ENCODE measurements at regions not wholly inside any gene's neighbourhood (a gene's known extent, or its start where the extent isn't known, plus 50 kb on each side); places are given as distances from the start of the nearest gene placed in this dataset.

DNA sequence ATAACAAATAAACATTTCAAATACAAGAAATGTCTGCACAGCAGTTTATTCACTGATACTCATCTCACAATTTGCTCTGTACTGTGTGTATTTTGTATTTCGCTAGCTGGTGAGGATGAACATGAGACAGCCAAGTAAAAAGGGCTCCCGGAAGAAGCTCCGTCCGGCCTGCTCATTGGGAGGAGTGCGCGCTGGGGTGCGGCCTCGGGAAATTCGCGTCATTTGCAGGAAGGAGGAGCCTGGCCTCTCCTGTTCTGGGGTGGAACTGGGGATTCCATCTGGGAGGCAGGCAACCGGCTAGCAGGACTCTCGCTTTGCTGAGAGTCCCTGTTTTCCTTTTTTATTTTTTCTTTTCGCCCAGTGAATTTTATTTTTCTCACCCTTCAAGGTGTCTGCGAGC lies 368.4 kb upstream of the TMEM132C start:
- Histone ChIP-seq H3K27me3 (no peaks in the 10 kb centered on the region), H3K4me3 (no peak overlapping the region), H3K27ac (no peak overlapping the region), H3K36me3 (no peaks in the 10 kb centered on the region), H3K4me1 (no peaks in the 10 kb centered on the region), H3K9me3 (no peaks in the 10 kb centered on the region)
- no peak for TF ChIP-seq POLR2A (IDR thresholded peaks at IDR 0.05)
- TF ChIP-seq, protein P1, sequence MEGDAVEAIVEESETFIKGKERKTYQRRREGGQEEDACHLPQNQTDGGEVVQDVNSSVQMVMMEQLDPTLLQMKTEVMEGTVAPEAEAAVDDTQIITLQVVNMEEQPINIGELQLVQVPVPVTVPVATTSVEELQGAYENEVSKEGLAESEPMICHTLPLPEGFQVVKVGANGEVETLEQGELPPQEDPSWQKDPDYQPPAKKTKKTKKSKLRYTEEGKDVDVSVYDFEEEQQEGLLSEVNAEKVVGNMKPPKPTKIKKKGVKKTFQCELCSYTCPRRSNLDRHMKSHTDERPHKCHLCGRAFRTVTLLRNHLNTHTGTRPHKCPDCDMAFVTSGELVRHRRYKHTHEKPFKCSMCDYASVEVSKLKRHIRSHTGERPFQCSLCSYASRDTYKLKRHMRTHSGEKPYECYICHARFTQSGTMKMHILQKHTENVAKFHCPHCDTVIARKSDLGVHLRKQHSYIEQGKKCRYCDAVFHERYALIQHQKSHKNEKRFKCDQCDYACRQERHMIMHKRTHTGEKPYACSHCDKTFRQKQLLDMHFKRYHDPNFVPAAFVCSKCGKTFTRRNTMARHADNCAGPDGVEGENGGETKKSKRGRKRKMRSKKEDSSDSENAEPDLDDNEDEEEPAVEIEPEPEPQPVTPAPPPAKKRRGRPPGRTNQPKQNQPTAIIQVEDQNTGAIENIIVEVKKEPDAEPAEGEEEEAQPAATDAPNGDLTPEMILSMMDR (IDR thresholded peaks at IDR 0.05), result no peak
- DNase-seq, result no peak

DNA sequence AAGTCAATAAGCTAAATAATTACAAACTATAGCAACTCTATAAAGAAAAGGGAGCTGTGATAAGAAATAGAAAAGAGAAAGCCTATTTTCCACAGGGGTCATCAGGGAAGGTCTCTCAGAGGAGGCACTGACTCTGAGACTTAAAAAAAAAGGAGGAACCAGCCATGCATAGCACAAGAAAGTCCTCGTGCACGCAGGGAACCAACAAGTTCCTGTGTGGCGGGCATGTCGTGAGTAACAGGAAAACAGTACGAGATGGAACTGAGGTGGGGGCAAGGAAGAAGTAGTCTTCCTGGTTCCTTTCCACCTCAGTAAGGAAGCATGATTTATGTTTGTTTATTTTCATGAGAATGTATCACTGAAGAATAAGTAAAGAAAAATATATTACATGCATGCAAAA lies 367.0 kb upstream of the TMEM132C start:
- no peak for DNase-seq
- TF ChIP-seq, protein P1 (IDR thresholded peaks at IDR 0.05), result no peak
- no peak for TF ChIP-seq POLR2A (IDR thresholded peaks at IDR 0.05)
- Histone ChIP-seq H3K4me1 (no peaks in the 10 kb centered on the region), H3K9me3 (no peaks in the 10 kb centered on the region), H3K27ac (no peak overlapping the region), H3K4me3 (no peak overlapping the region), H3K27me3 (no peaks in the 10 kb centered on the region), H3K36me3 (no peaks in the 10 kb centered on the region)

DNA sequence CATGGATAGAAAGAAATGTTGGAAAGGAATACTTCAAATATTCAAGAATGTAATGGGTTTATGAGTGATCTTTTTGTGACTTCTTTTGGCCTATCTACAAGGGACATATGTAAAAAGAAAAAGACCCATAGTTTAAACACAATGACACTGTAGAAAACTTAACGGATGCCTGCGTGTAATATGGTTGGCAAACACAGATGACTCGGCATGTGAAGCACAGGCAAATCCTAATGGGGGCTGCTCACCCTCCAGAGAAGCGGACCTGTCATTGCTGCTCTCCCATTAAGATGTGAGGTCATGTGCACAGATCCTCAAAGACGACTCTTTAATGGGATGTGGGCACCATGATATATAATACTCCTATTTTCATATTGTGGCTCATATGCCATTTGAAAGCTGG lies 366.6 kb upstream of the TMEM132C start:
- no peak for DNase-seq
- Histone ChIP-seq H3K27ac (no peak overlapping the region), H3K36me3 (no peaks in the 10 kb centered on the region), H3K4me1 (no peaks in the 10 kb centered on the region), H3K9me3 (no peaks in the 10 kb centered on the region), H3K27me3 (no peaks in the 10 kb centered on the region), H3K4me3 (no peak overlapping the region)
- TF ChIP-seq, protein P1 (IDR thresholded peaks at IDR 0.05), result no peak
- no peak for TF ChIP-seq POLR2A (IDR thresholded peaks at IDR 0.05)

DNA sequence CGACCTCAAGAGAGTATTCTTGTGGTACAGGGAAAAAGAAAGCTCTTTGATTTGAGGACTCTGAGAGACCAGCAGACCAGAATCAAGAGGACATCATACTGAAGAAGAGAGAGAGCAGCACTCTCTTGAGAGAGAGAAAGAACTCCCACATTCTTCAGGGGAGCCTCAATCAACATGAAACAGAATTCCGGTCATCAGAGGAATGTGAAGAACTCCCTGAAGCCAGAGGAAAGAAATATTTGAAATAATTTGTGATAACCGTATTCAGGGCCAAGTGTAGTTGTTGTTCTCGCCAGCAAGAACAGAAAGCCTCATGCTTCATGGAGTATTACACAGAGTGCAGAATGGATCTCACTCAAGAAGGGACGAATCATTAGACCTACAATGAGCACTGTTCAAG lies 363.8 kb upstream of the TMEM132C start:
- no peak for TF ChIP-seq POLR2A (IDR thresholded peaks at IDR 0.05)
- TF ChIP-seq, protein P1 (IDR thresholded peaks at IDR 0.05), result no peak
- DNase-seq, result no peak

DNA sequence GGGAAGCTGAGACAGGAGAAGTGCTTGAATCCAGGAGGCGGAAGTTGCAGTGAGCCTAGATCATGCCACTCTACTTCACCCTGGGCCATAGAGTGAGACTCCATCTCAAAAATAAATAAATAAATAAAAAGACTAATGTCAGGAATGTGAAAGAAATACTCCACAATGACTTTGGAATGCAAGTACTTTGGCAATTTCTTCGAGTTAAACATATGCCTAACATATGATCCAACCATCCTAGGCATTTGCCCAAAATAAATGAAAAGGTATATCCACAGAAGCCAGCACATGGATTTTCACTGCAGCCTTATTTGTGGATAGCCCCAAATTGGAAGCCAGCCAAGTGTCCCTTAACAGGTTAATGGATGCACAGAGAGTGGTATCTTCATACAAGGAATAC lies 357.9 kb upstream of the TMEM132C start:
- Histone ChIP-seq H3K9me3 (no peaks in the 10 kb centered on the region), H3K4me1 (no peaks in the 10 kb centered on the region), H3K4me3 (no peak overlapping the region), H3K27me3 (no peaks in the 10 kb centered on the region), H3K36me3 (no peaks in the 10 kb centered on the region), H3K27ac (no peak overlapping the region)
- DNase-seq, result no peak
- no peak for TF ChIP-seq POLR2A (IDR thresholded peaks at IDR 0.05)
- TF ChIP-seq, protein P1 (IDR thresholded peaks at IDR 0.05), result no peak

More for the DNA sequence above, 363.8 kb upstream of the TMEM132C start:
- Histone ChIP-seq H3K4me3 (no peak overlapping the region), H3K4me1 (no peaks in the 10 kb centered on the region), H3K27ac (no peak overlapping the region), H3K36me3 (no peaks in the 10 kb centered on the region), H3K27me3 (no peaks in the 10 kb centered on the region), H3K9me3 (no peaks in the 10 kb centered on the region)

DNA sequence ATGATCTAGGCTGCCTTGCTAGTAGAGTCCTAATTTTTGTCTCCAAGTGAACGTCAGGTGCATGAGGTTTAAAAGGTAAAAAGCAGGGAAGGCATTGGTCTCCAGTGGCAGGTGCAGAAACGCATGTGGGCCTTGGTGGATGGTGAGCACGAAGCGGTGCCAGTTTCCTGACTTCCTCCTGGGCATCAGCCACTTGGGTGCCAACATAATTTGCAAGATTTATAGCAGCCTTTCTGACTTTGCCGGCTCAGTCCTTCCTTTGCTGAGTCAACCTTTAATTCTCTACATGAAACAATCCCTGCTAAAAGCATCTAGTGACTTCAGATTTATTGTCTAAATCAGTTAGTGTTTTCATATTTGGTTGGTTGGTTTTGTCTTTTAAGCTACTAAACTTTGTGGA lies 355.7 kb upstream of the TMEM132C start:
- no peaks in the 10 kb centered on the region for H3K27me3 ChIP-seq
- H3K36me3 ChIP-seq, result no peaks in the 10 kb centered on the region
- H3K27ac ChIP-seq, result no peak overlapping the region
- no peaks in the 10 kb centered on the region for H3K9me3 ChIP-seq
- H3K4me3 ChIP-seq, result no peak overlapping the region
- no peak for DNase-seq
- TF ChIP-seq, protein P1 (IDR thresholded peaks at IDR 0.05), result no peak
- no peak for TF ChIP-seq POLR2A (IDR thresholded peaks at IDR 0.05)
- no peaks in the 10 kb centered on the region for H3K4me1 ChIP-seq
